Stomach (tissue), 8 donors: ENCODE measurements at regions not wholly inside any gene's neighbourhood (a gene's known extent, or its start where the extent isn't known, plus 50 kb on each side); places are given as distances from the start of the nearest gene placed in this dataset.
"Not testable (repeated sequence)": the region's sequence is repeated elsewhere in the genome, so short reads cannot be mapped to it uniquely, and the experiment has no call there.

Experiments
- DNase-seq, 2 donors: peaks; one replicate each; pipeline versions ENCODE4 v3.0.0 to v3.0.0-alpha.2; 2013 to 2019
- H3K27ac ChIP-seq, 5 donors: fragments of 200-600 bp in 4 of 5; sonication (generic) in 4 of 5; one replicate each; pipeline ENCODE4 v1.5.1; 2013 to 2019; ENCODE audit warnings: mild to moderate bottlenecking in 1 of 5, moderate library complexity in 1 of 5
- H3K27me3 ChIP-seq, 3 donors: fragments of 200-600 bp; sonication (generic); one replicate each; pipeline ENCODE4 v1.5.1; 2017 to 2019; ENCODE audit warnings: mixed run types in 1 of 3
- H3K36me3 ChIP-seq, 4 donors: fragments of 200-600 bp; sonication (generic); 1 replicate in 3 of 4; 2 replicates in 1 of 4; pipeline ENCODE4 v1.5.1; 2016 to 2019
- H3K4me1 ChIP-seq, 4 donors: fragments of 200-600 bp; sonication (generic); one replicate each; pipeline ENCODE4 v1.5.1; 2016 to 2019
- H3K4me3 ChIP-seq, 4 donors: fragments of 200-600 bp; sonication (generic) in 3 of 4; one replicate each; pipeline ENCODE4 v1.5.1; 2016 to 2019; ENCODE audit warnings: mild to moderate bottlenecking in 1 of 4
- H3K9me3 ChIP-seq, 4 donors: fragments of 200-600 bp; sonication (generic); one replicate each; pipeline ENCODE4 v1.5.1; 2016 to 2019
- CTCF ChIP-seq, 7 experiments: fragments of 450-650 bp in 4 of 7; fragments of 200-600 bp in 3 of 7; sonication (generic) in 3 of 7; IDR thresholded peaks; one replicate each; pipeline ENCODE4 v1.5.1; 2016 to 2019; ENCODE audit warnings: antibody characterized with exemption in 7 of 7, control low read depth in 2 of 7, mild to moderate bottlenecking in 1 of 7
- EP300 ChIP-seq: sonication (generic); formaldehyde crosslinking; IDR thresholded peaks from one replicate; pipeline ENCODE4 v1.6.1; 2017; ENCODE audit warnings: antibody characterized with exemption
- POLR2A ChIP-seq, 4 donors: fragments of 450-650 bp; IDR thresholded peaks; one replicate each; pipeline ENCODE4 v1.6.1; 2016; ENCODE audit warnings: antibody characterized with exemption in 4 of 4, control low read depth in 2 of 4, mild to moderate bottlenecking in 1 of 4, moderate library complexity in 1 of 4
- POLR2AphosphoS5 ChIP-seq, 3 donors: sonication (generic); formaldehyde crosslinking; IDR thresholded peaks; one replicate each; pipeline ENCODE4 v1.6.1; 2016; ENCODE audit warnings: antibody characterized with exemption in 3 of 3
- WGBS, 5 donors: extraction: QIAGEN DNeasy Blood & Tissue Kit in 3 of 5; methylation state at CpG; one replicate each; pipeline versions ENCODE4 v1.1.5 to v1.1.7; 2013 to 2018; 5-methylcytosine and 5-hydroxymethylcytosine counted together
- intact Hi-C: fragments of 100-400 bp; cut with DNase I; formaldehyde crosslinking; loops from one replicate; pipeline ENCODE4 v1.15.1; 2023; ENCODE audit warnings: low total_unique reads
- donor health status: healthy with polysubstance abuse.
- donor health status: Bipolar disorder and iron deficiency.
- donor health status: healthy.

GRCh38 chr7:125061776-125062397, 132.3 kb upstream of the POT1 start:
- Histone ChIP-seq H3K4me3 (no peak overlapping the region), H3K36me3 (no peaks in the 10 kb centered on the region), H3K27ac (no peak overlapping the region), H3K4me1 (peaks cover 0 to 5% (median 0%) of the 10 kb centered on the region in 4 donors), H3K27me3 (peaks cover 0 to 3% (median 0%) of the 10 kb centered on the region in 3 donors), H3K9me3 (no peaks in the 10 kb centered on the region)
- WGBS, 5 donors, result 39 to 52% (median 40%) methylated on average over 2 of the region's 2 CpGs
- TF ChIP-seq POLR2AphosphoS5 (IDR thresholded peaks at IDR 0.05) (no peak), EP300 (no peak), POLR2A (IDR thresholded peaks at IDR 0.05) (no peak)
- peak in 1 of 2 donors; percentile 13 for DNase-seq
- intact Hi-C loops, result no loop called here

GRCh38 chr7:125061083-125061745, 131.6 kb upstream of the POT1 start:
- H3K4me1 ChIP-seq, intact Hi-C loops, DNase-seq, H3K27me3 ChIP-seq, H3K4me3 ChIP-seq, H3K9me3 ChIP-seq, H3K36me3 ChIP-seq, H3K27ac ChIP-seq: not testable (repeated sequence)
- WGBS, 5 donors, result 23 to 42% (median 30%) methylated on average over 6 of the region's 6 CpGs

GRCh38 chr7:125059861-125060456, 130.3 kb upstream of the POT1 start:
- Histone ChIP-seq H3K27ac (no peak overlapping the region), H3K27me3 (peaks cover 0 to 3% (median 0%) of the 10 kb centered on the region in 3 donors), H3K4me3 (no peak overlapping the region), H3K9me3 (no peaks in the 10 kb centered on the region), H3K36me3 (no peaks in the 10 kb centered on the region), H3K4me1 (peaks cover 0 to 5% (median 0%) of the 10 kb centered on the region in 4 donors)
- intact Hi-C loops, result no loop called here
- TF ChIP-seq CTCF (IDR thresholded peaks at IDR 0.05), result peak in 2 of 7 experiments; percentile 11 to 21
- no peak for TF ChIP-seq EP300
- 9 to 20% (median 13%) methylated on average over 3 of the region's 3 CpGs for WGBS, 5 donors
- no peak for DNase-seq

GRCh38 chr7:125057963-125058362, 128.3 kb upstream of the POT1 start:
- Histone ChIP-seq H3K27ac (no peak overlapping the region), H3K27me3 (peaks cover 0 to 3% (median 0%) of the 10 kb centered on the region in 3 donors), H3K9me3 (no peaks in the 10 kb centered on the region), H3K4me1 (peaks cover 0 to 5% (median 0%) of the 10 kb centered on the region in 4 donors), H3K36me3 (no peaks in the 10 kb centered on the region), H3K4me3 (no peak overlapping the region)
- intact Hi-C loops, result no loop called here
- WGBS, 5 donors, result 16 to 32% (median 26%) methylated on average over 3 of the region's 3 CpGs
- TF ChIP-seq POLR2A (IDR thresholded peaks at IDR 0.05) (no peak), POLR2AphosphoS5 (IDR thresholded peaks at IDR 0.05) (no peak), CTCF (IDR thresholded peaks at IDR 0.05) (no peak), EP300 (no peak)
- DNase-seq, result no peak

- TF ChIP-seq EP300 (no peak), POLR2AphosphoS5 (IDR thresholded peaks at IDR 0.05) (no peak), CTCF (IDR thresholded peaks at IDR 0.05) (no peak), POLR2A (IDR thresholded peaks at IDR 0.05) (no peak)
- intact Hi-C loops, result no loop called here
Observed at GRCh38 chr7:125055376-125055775, 125.8 kb upstream of the POT1 start.

More at GRCh38 chr7:125055376-125055775, 125.8 kb upstream of the POT1 start:
- H3K4me3 ChIP-seq, result no peak overlapping the region
- DNase-seq, result no peak
- H3K27me3 ChIP-seq, result peaks cover 0 to 3% (median 0%) of the 10 kb centered on the region in 3 donors
- no peaks in the 10 kb centered on the region for H3K9me3 ChIP-seq
- no peak overlapping the region for H3K27ac ChIP-seq
- no peaks in the 10 kb centered on the region for H3K4me1 ChIP-seq
- no peaks in the 10 kb centered on the region for H3K36me3 ChIP-seq
